DMS 273 (cell line): ENCODE measurements at regions not wholly inside any gene's neighbourhood (a gene's known extent, or its start where the extent isn't known, plus 50 kb on each side); places are given as distances from the start of the nearest gene placed in this dataset.
"Not testable (repeated sequence)": the region's sequence is repeated elsewhere in the genome, so short reads cannot be mapped to it uniquely, and the experiment has no call there.

ENCODE experiments used
- DNase-seq: peaks from one replicate; lab custom pipeline; 2025; ENCODE audit not compliant: unreplicated experiment; lab: John Stamatoyannopoulos, UW

DNA sequence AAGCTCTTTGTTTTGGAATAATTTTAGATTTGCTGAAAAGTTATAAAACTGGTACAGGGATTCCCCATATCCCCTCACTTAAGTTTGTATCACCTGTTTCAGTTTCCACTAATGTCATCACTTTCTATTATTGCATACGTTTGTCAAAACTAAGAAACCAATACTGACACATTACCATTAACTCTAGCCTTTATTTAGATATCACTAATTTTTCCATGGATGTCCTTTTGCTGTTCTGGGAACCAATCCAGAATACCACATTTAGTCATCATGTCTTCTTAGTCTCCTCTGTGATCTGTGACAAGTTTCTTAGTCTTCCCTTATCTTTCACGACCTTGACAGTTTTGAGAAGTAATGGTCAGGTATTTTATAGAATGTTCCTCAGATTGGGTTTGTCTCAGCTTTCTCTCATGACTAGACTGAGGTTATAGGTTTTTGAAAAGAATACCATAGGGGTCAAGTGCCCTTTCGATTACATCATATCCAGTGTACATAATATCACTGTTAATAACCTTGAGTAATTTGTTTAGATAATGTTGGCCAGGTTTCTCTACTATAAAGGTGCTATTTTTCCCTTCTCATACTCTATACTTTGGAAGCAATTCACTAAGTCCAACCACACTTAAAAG is 51.9 kb upstream of the NMUR2 start:
- DNase-seq = no peak

GRCh38 chr5:152462021-152462721 is 57.1 kb upstream of the NMUR2 start:
- peak; percentile 2 for DNase-seq

GRCh38 chr5:152464048-152464447 is 59.0 kb upstream of the NMUR2 start:
- no peak for DNase-seq

- no peak for DNase-seq
Observed at GRCh38 chr5:152465140-152465539, 60.1 kb upstream of the NMUR2 start.

GRCh38 chr5:152466085-152466745 is 61.1 kb upstream of the NMUR2 start:
- no peak for DNase-seq

DNA sequence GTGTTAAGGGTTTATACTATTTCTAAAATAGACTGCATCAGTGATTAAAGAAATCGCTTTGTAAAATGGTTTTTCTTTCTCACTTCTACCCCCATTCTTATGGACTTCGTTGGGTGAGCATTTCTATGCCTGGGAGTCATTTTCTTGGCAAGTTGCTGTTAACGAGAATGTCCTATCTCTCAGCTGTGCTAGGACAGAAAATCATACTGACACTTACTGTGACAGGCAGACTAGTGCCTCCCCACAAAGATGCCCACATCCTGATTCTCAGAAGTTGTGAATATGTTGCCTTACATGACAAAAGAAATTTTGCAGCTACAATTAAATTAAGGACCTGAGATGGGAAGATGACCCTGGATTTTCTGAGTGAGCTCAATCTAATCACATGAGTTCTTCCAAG is 65.1 kb upstream of the NMUR2 start:
- no peak for DNase-seq

- no peak for DNase-seq
Observed at GRCh38 chr5:152472083-152472482, 67.0 kb upstream of the NMUR2 start.

GRCh38 chr5:152474961-152475360 is 69.9 kb upstream of the NMUR2 start:
- no peak for DNase-seq

DNA sequence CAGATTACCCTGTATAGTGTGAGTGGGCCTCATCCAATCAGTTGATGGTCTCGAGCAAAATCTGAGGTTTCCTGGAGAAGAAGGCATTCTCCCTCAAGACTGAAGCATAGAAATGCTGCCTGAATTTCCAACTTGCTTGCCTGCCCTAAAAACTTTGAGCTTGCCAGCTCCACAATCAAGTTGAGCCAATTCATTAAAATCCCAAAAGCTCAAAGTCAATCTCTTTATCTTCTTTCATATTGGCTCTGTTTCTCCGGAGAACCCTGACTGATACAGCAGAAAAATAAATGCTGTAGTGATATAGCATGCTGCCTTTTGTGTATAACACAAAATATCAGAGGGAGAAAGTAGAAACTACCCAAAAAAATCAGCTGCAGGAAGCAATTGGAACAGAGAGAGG is 72.5 kb upstream of the NMUR2 start:
- no peak for DNase-seq

DNA sequence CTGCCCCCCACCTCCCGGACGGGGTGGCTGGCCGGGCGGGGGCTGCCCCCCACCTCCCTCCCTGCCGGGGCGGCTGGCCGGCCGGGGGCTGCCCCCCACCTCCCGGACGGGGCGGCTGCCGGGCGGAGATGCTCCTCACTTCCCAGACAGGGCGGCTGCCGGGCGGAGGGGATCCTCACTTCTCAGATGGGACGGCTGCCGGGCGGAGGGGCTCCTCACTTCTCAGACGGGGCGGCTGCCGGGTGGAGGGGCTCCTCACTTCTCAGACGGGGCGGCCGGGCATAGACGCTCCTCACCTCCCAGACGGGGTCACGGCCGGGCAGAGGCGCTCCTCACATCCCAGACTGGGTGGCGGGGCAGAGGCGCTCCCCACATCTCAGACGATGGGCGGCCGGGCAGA is 74.8 kb upstream of the NMUR2 start:
- not testable (repeated sequence) for DNase-seq

DNA sequence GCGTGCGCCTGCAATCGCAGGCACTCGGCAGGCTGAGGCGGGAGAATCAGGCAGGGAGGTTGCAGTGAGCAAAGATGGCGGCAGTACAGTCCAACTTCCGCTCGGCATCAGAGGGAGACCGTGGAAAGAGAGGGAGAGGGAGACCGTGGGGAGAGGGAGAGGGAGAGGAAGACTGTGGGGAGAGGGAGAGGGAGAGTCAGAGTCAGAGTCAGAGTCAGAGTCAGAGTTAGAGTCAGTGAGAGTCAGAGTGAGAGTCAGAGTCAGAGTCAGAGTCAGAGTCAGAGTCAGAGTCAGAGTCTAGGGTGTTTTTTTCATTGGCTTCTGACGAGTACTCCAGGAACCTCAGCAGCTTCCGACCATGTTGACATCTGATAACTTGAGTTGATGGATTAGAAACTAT is 75.6 kb upstream of the NMUR2 start:
- DNase-seq = not testable (repeated sequence)

- no peak for DNase-seq
Observed at GRCh38 chr5:152487130-152487529, 82.1 kb upstream of the NMUR2 start.

DNA sequence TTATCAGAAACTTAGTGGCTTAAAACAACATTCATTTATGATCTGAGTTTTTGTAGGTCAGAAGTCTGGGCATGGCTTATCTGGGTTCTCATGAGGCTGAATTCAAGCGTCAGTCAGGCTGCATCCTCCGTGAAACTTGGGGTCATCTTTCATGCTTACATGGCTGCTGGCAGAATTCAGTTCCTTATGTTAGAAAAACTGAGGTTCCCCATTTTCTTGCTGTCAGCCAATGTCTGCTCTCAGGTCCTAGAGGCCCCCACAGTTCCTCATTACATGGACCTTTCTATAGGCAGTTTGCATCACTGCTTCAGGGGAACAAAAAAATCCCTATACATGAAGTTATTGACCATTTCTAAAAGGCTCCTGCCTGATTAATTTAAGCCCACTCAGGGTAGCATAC is 83.8 kb upstream of the NMUR2 start:
- DNase-seq = no peak

DNA sequence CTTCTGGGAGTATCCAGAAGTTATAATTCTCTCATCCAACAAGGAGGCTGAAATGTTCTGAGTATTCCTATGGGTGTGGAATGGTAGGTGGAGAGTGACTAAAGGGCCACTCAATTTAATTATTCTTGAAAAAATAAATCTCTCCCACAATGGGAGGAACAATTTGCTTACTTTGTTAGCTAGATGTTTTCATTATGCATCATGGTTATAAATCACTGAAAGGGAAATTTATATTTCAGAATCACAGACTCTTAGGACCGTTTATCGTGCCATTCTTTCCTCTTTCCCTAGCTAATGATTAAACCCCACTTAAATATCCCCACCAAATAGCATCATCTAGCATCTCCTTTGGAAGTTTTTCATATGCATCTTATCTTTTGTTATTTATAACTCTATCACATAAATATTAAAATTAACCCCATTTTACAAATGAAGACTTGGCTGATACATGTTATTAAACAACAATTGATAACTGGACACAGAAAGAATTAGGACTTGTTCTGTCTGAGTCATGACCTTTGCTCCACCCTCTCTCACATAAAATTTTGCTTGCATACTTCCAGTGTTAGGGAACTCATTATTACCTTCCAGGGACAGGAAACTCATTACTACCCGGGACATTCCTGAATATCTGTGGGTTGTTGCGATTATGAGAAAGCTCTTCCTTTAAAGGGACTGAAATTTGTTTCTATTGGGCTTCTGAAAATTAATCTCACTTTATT is 94.9 kb upstream of the NMUR2 start:
- DNase-seq = no peak

GRCh38 chr5:152501294-152501693 is 96.2 kb upstream of the NMUR2 start:
- no peak for DNase-seq

DNA sequence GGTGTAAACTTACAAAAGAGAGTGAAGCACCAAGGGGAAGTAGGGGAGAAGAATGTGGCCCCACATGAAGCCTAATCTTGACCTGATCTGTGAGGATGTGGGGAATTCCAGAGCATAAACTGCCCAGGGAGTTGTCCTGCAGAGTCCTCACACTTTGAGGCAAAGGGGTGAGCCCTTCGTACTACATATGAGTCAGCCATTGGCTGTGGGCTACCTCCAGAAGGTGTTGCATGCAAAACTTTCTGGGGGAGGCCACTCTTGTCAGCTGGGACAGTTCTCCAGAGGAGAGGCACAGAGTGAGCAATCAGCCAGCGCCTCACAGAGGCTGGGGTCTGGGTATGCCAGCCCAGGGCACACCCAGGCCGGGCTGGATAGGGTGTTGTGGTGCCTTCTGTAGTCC is 98.1 kb upstream of the NMUR2 start:
- no peak for DNase-seq

DNA sequence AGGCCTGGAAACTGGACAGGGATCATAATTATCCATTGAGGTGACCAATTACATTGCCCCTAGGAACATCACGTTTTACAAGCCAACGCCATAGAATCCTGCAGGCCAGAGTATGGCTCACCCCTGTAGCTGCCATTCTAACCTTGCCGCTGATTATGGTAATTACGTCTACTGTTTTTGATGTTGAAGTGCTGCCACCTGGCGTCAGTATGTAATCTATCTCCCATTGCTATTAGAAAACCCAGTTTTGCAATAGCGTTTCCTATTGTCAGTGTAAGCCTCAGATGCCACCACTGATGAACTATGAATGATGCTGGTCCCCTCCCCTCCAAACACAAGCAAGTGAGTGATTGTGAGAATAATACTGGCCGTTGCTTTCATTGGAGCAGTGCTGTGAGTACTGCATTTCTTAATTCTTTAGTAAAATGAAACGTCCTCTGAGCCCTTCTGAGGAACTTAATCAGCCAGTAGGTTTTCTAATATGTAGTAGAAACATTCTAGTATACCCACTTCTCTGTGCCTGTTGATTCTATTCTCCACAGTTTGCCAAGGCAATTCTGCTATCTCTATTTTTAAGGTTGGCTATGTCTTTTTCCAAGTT is 100.5 kb upstream of the NMUR2 start:
- DNase-seq = peak; percentile 75

DNA sequence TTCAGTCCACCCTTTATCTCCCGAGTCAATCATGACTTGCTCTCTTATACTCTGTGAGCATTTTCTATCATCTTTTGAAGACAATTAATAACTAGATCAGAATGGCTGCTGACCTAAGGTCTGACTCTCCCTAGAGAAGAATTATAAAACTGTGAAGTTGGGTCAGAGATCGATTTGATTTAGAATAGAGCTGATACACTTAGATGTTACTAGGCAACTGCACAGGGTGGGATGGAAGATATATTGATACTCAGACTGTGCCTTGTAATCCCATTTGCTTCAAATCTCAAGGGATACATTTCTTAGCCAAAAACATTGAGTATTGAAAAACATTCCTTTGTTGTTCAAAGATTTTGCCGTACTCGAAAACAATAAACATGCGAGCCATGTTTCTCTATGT is 106.0 kb upstream of the NMUR2 start:
- no peak for DNase-seq

DNA sequence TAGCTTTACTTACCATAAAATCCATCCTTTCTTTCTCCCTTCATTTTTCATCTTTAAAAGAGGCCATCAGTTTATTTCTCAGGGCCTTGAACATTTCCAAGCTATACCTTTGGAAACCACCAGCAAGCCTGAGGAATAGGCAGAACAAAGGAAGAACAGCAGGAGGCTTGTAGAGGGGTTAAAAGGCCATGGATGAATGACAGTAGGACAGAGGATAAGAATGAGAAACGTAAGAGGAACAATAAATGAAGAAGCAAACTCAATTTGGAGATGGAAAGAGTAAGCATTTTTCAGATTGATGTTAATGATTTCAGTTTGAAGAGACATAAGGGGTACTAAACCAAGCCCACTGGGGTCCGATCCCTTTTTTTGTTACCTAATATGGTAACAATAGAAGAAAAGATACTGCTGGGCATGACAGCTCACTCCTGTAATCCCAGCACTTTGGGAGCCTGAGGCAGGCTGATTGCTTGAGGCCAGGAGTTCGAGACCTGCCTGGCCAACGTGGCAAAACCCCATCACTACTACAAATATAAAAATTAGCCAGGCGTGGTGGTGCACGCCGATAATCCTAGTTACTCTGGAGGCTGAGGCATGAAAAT is 106.6 kb upstream of the NMUR2 start:
- no peak for DNase-seq

DNA sequence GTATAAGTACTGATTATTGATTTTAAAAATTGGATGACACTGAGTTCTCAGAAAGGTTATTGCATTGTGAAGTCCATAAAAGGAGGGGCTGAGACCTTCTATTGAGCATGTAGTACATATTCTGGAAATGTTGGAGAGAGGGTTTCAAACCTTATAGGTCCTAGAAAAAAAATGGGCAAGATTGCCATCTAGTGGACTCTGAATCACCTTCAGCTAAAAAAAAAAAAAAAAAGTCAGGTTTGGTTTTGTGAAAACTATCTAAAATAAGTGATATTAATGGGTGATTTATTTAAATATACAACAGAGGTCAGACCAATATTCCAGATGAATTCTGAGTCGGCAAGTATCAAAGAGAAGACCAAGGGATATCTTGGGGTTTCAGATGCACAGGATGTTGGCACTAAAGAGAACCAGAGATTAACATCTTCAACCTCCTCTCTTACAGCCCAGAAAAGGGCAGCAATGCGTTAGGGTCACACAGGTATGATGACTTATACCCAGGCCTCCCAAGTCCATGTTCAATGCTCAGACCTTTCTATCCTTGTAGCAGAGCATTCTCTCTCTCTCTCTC is 109.8 kb upstream of the NMUR2 start:
- peak; percentile 56 for DNase-seq

DNA sequence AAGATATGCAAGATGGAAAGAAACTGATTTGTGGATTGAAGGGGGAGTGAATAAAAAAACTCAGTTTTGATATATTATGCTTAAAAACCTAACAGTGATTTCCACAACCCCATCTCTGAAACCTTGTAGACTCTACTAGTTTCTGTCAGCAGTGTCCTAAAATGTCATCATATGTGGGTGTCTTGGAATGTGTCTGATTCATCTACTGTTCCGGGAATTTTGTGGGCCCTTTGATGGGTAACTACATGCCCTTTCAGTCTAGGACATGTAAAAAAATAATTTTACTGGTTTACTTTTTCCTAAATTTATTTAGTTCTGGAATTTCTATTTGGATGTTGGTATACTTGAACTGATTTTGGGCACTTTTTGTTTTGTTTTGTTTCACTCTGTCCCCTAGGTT is 118.9 kb upstream of the NMUR2 start:
- no peak for DNase-seq
